HepG2 (cell line): ENCODE measurements at regions not wholly inside any gene's neighbourhood (a gene's known extent, or its start where the extent isn't known, plus 50 kb on each side); places are given as distances from the start of the nearest gene placed in this dataset.

Experiments used
- CTCF ChIP-seq: sonication (generic); formaldehyde crosslinking; IDR thresholded peaks from 2 replicates; pipeline ENCODE4 v1.5.0; 2020; ENCODE audit warnings: mild to moderate bottlenecking, missing genetic modification reagents, moderate library complexity
- EP300 ChIP-seq, 3 experiments: sonication (generic) in 1 of 3; formaldehyde crosslinking in 1 of 3; IDR thresholded peaks; 2 replicates each; pipeline versions ENCODE4 v1.5.1 to v1.6.1; 2011 to 2020; ENCODE audit warnings: low read depth in 2 of 3, low read length in 2 of 3, borderline replicate concordance in 1 of 3, improper control_type of control experiment in 1 of 3, mild to moderate bottlenecking in 1 of 3, missing genetic modification reagents in 1 of 3, moderate library complexity in 1 of 3
- EZH2 ChIP-seq: conservative IDR thresholded peaks from 2 replicates; pipeline ENCODE4 v1.6.1; 2012; ENCODE audit warnings: mild to moderate bottlenecking, low read depth, low read length, moderate library complexity
- IRF2 ChIP-seq: IDR thresholded peaks from 2 replicates; pipeline ENCODE4 v1.6.1; 2018; ENCODE audit warnings: missing genetic modification reagents, missing compliant biosample characterization
- KDM1A ChIP-seq: IDR thresholded peaks from 2 replicates; pipeline ENCODE4 v1.6.1; 2016; ENCODE audit warnings: missing compliant biosample characterization
- NFE2L1 ChIP-seq: sonication (generic); formaldehyde crosslinking; IDR thresholded peaks from 2 replicates; pipeline ENCODE4 v1.4.0; 2020; ENCODE audit warnings: missing genetic modification reagents, mild to moderate bottlenecking, borderline replicate concordance
- POLR2A ChIP-seq, 2 experiments: IDR thresholded peaks; 2 replicates each; pipeline ENCODE4 v1.6.1; 2011; ENCODE audit warnings: low read depth in 2 of 2, low read length in 2 of 2, mild to moderate bottlenecking in 1 of 2, moderate library complexity in 1 of 2; ENCODE audit not compliant: insufficient read depth in 1 of 2
- SALL1 ChIP-seq: sonication (generic); formaldehyde crosslinking; IDR thresholded peaks from 2 replicates; pipeline ENCODE4 v1.8.0; 2022; ENCODE audit warnings: mild to moderate bottlenecking, missing genetic modification reagents
- SKI ChIP-seq: fragments of 450-650 bp; IDR thresholded peaks from one replicate; pipeline ENCODE4 v1.6.1; 2018; ENCODE audit warnings: mild to moderate bottlenecking; ENCODE audit not compliant: partially characterized antibody
- TAF1 ChIP-seq: sonication (generic); formaldehyde crosslinking; IDR thresholded peaks from 2 replicates; pipeline ENCODE4 v1.4.0; 2020; ENCODE audit warnings: missing genetic modification reagents
- ZFP41 ChIP-seq: sonication (generic); formaldehyde crosslinking; IDR thresholded peaks from 2 replicates; pipeline ENCODE4 v1.4.0; 2020; ENCODE audit warnings: mild to moderate bottlenecking, missing genetic modification reagents, borderline replicate concordance
- ZNF180 ChIP-seq: sonication (generic); formaldehyde crosslinking; IDR thresholded peaks from 2 replicates; pipeline ENCODE4 v1.4.0; 2020; ENCODE audit warnings: low read depth, missing genetic modification reagents, borderline replicate concordance
- ZNF567 ChIP-seq: sonication (generic); formaldehyde crosslinking; IDR thresholded peaks from 2 replicates; pipeline ENCODE4 v1.8.1; 2023; ENCODE audit warnings: mild to moderate bottlenecking, missing genetic modification reagents, borderline replicate concordance

- no peak for TF ChIP-seq POLR2A (IDR thresholded peaks at IDR 0.05; ENCODE audit: insufficient read depth in 1 of 2, low read depth in 2 of 2, low read length in 2 of 2)
- TF ChIP-seq SALL1: no peak
- no peak for TF ChIP-seq TAF1 (CRISPR knock-in tag)
- no peak for TF ChIP-seq ZNF567 (CRISPR knock-in tag)
- no peak for TF ChIP-seq CTCF (CRISPR knock-in tag)
- TF ChIP-seq ZNF180 (CRISPR knock-in tag): no peak
- TF ChIP-seq NFE2L1: no peak
- TF ChIP-seq SKI: no peak
- TF ChIP-seq EZH2: no peak
- TF ChIP-seq KDM1A (CRISPR knock-in tag): no peak
- no peak for TF ChIP-seq EP300 (IDR thresholded peaks at IDR 0.05; ENCODE audit: low read depth in 2 of 2, low read length in 2 of 2)
- TF ChIP-seq EP300 (CRISPR knock-in tag; IDR thresholded peaks at IDR 0.05; ENCODE audit: borderline replicate concordance): no peak
- TF ChIP-seq IRF2: no peak
- no peak for TF ChIP-seq ZFP41
Measured at GRCh38 chr10:83276971-83277370, 862.3 kb upstream of the GHITM start.
